DMS 273 treated with DMSO at 0.1 percent for 48 hours (cell line): ENCODE measurements at regions not wholly inside any gene's neighbourhood (a gene's known extent, or its start where the extent isn't known, plus 50 kb on each side); places are given as distances from the start of the nearest gene placed in this dataset.
"Not testable (repeated sequence)": the region's sequence is repeated elsewhere in the genome, so short reads cannot be mapped to it uniquely, and the experiment has no call there.

Experiments used
- DNase-seq: peaks from one replicate; lab custom pipeline; 2025; lab: John Stamatoyannopoulos, UW

GRCh38 chr11:91046261-91046660 is 823.4 kb upstream of the CHORDC1 start:
- DNase-seq = no peak

- no peak for DNase-seq
Observed at GRCh38 chr11:91041626-91042025, 818.8 kb upstream of the CHORDC1 start.

GRCh38 chr11:91023731-91024130 is 800.9 kb upstream of the CHORDC1 start:
- DNase-seq = peak; percentile 11

GRCh38 chr11:91011503-91011902 is 788.7 kb upstream of the CHORDC1 start:
- no peak for DNase-seq

GRCh38 chr11:91005458-91005857 is 782.6 kb upstream of the CHORDC1 start:
- DNase-seq = no peak

- DNase-seq = no peak
Observed at GRCh38 chr11:90997241-90997640, 774.4 kb upstream of the CHORDC1 start.

GRCh38 chr11:90972159-90972558 is 749.3 kb upstream of the CHORDC1 start:
- DNase-seq = not testable (repeated sequence)

GRCh38 chr11:90947930-90948329 is 725.1 kb upstream of the CHORDC1 start:
- DNase-seq = no peak

GRCh38 chr11:90930252-90930651 is 707.4 kb upstream of the CHORDC1 start:
- DNase-seq = no peak

GRCh38 chr11:90919332-90919731 is 696.5 kb upstream of the CHORDC1 start:
- DNase-seq = no peak

GRCh38 chr11:90916706-90917105 is 693.9 kb upstream of the CHORDC1 start:
- no peak for DNase-seq

- no peak for DNase-seq
Observed at GRCh38 chr11:90913131-90913668, 690.4 kb upstream of the CHORDC1 start.

- no peak for DNase-seq
Observed at GRCh38 chr11:90912631-90913030, 689.8 kb upstream of the CHORDC1 start.

GRCh38 chr11:90911192-90911591 is 688.3 kb upstream of the CHORDC1 start:
- DNase-seq = no peak

GRCh38 chr11:90908074-90908473 is 685.2 kb upstream of the CHORDC1 start:
- DNase-seq = no peak

GRCh38 chr11:90895850-90896249 is 673.0 kb upstream of the CHORDC1 start:
- no peak for DNase-seq

- no peak for DNase-seq
Observed at GRCh38 chr11:90890347-90890746, 667.5 kb upstream of the CHORDC1 start.

GRCh38 chr11:90884181-90884580 is 661.3 kb upstream of the CHORDC1 start:
- DNase-seq = no peak

- no peak for DNase-seq
Observed at GRCh38 chr11:90874986-90875385, 652.1 kb upstream of the CHORDC1 start.

- no peak for DNase-seq
Observed at GRCh38 chr11:90874281-90874680, 651.4 kb upstream of the CHORDC1 start.

GRCh38 chr11:90867416-90867815 is 644.6 kb upstream of the CHORDC1 start:
- no peak for DNase-seq

GRCh38 chr11:90856790-90857189 is 633.9 kb upstream of the CHORDC1 start:
- no peak for DNase-seq

- DNase-seq = no peak
Observed at GRCh38 chr11:90855531-90855930, 632.7 kb upstream of the CHORDC1 start.

- DNase-seq = no peak
Observed at GRCh38 chr11:90851196-90851595, 628.3 kb upstream of the CHORDC1 start.

GRCh38 chr11:90849312-90849711 is 626.5 kb upstream of the CHORDC1 start:
- DNase-seq = no peak
